GM12872 (cell line): ENCODE measurements at regions not wholly inside any gene's neighbourhood (a gene's known extent, or its start where the extent isn't known, plus 50 kb on each side); places are given as distances from the start of the nearest gene placed in this dataset.

Experiments used
- TF ChIP-seq, protein P1 (sequence below): IDR thresholded peaks from 3 replicates; pipeline ENCODE4 v1.5.1; 2011; ENCODE audit warnings: low read depth, mild to moderate bottlenecking, low read length, moderate library complexity; ENCODE audit not compliant: insufficient read depth

DNA sequence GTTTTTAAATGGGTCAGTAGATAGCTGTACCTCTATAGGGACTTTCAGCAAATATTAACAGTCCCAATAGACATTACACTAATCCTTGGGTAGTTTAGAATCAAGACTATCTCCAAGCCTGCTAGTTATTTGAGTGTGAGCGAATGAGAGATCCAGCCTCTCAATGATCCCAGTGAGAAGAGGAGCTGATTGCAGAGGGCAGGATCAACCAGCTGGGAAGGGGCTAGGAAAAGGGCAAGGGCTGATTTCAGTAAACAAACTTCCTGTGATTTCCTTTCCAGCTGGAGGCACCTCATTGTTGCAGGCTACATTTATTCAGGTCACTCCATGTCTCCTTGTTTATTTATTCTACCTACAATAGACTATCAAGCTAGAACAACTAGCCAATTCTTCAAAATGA is 84.1 kb upstream of the CTNNA2 start:
- TF ChIP-seq, protein P1, sequence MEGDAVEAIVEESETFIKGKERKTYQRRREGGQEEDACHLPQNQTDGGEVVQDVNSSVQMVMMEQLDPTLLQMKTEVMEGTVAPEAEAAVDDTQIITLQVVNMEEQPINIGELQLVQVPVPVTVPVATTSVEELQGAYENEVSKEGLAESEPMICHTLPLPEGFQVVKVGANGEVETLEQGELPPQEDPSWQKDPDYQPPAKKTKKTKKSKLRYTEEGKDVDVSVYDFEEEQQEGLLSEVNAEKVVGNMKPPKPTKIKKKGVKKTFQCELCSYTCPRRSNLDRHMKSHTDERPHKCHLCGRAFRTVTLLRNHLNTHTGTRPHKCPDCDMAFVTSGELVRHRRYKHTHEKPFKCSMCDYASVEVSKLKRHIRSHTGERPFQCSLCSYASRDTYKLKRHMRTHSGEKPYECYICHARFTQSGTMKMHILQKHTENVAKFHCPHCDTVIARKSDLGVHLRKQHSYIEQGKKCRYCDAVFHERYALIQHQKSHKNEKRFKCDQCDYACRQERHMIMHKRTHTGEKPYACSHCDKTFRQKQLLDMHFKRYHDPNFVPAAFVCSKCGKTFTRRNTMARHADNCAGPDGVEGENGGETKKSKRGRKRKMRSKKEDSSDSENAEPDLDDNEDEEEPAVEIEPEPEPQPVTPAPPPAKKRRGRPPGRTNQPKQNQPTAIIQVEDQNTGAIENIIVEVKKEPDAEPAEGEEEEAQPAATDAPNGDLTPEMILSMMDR: no peak

DNA sequence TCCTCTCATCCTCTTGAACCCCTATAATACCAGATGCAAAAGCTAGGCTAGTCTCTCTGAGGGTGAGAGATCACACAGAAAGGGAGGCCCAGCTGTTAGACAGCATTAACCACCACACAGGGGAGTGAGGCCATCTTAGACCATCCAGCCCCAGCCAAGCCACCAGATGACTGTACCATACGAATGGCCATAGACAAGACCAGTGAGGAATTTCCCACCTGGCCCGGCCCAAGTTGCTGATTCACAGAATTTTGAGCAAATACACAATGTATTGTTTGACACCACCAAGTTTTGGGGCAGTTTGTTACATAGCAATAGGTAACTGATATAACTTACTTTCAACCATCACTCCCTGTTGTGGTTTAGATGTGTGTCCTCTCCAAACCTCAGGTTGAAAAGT is 98.2 kb upstream of the CTNNA2 start:
- TF ChIP-seq, protein P1: no peak

DNA sequence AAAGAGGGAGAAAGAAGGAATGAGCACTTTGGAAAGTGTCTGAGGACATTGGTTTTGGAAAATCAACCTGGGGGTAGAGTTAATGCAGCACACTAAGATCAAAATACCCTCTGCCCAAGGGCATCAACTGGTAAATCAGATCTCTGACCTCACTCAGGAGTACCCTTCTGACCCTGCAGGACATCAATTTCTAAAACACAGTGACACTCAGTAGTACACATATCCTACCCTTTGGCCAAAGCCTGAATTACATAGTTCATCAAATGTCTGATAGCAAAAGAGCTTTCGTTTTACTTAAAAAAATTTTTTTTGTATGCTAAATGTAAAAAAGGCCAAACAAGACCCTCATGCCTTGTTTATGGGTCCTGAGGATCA is 118.4 kb upstream of the CTNNA2 start:
- TF ChIP-seq, protein P1: no peak

DNA sequence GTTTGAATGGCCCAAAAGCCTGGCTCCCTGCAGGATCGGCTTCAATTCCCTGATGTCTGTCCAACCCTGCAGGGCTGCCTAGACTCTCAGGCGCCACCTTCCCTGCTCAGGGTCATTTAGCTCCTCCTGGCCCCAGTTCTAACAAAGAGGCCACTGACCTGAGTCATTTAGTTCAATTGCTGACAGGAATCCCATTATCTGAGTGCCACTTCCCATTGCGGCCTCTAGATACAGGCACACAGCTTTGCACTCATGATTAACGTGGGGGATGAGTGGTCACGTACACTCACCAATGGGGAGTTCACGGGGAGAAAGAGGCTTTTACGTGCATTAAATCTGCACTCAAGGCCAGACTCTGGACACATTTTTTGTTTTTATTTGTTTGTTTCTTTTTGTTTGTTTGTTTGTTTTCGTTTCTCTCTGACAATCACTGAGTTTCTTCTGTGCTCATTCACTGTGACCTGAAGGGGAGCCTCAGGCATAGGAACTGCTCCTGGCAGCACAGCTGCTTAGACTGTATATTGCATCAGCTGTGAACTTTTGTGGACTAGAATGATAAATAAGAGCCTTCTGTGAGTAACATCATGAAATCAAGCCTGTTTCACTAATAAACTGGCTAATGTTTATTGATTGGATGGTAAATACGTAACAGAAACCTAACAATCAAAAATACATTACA is 118.9 kb upstream of the CTNNA2 start:
- TF ChIP-seq, protein P1: no peak

DNA sequence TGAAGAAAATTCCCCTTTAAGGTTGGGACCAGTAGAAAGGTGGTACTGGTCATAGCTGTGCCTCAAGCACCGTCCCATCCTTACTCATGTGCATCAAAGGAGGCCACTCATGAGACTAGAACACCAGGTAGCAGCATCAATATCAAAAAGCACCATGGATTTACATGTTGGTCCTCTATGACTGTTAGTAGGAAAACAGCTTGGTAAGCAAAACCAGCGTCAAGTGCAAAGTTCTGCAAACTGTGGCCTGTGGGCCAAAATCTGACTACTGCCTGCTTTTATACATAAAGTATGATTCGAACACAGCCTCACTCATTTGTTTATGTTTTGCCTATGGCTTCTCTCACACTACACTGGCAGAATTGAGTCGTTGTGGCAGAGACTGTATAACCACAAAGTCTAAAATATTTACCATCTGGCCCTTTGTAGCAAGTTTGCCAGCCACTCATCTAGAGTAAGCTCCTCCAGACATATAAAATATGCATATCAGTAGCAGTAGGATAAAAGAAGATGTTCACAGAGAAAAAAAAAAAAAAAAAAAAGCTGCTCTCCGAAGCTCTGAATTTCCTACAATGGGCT is 119.7 kb upstream of the CTNNA2 start:
- TF ChIP-seq, protein P1: no peak

DNA sequence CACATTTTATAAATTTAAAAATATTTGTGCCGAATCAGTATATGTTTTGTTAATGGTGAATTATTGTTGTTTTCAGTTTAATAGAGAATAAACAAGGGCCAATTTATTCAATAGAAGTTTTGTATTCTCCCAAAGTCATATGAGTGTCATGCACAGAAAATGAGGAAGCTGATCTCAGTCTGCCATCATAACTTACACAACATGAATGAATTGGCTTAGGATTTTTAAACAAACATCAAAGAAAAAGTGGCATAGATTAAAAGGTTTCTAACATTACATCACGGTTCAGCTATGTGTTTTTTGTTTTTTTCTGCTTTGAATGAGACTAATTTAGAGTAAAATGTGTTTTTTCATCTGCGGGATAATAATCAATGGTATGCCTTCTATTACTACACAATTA is 123.4 kb upstream of the CTNNA2 start:
- TF ChIP-seq, protein P1: no peak

DNA sequence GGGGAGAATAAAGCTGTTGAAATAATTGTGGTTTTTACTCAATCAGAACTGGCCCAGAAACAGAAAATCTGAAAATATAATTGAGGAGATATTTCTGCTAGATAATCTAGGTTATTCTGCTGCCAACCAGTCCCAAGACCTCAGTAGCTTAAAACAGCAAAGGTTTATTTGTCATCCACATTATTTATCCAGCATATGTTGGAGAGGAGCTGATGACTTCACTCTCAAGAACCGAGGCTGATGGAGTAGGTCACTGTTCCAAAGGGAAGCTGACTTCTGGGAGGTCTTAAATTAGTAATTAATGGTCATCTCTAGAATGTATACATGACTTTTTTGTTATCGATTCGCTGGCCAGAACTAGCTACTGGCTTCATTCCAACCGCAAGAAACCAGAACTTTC is 124.8 kb upstream of the CTNNA2 start:
- TF ChIP-seq, protein P1: no peak
